Pancreas (tissue), 10 donors: ENCODE measurements at regions not wholly inside any gene's neighbourhood (a gene's known extent, or its start where the extent isn't known, plus 50 kb on each side); places are given as distances from the start of the nearest gene placed in this dataset.

Experiments used
- ATAC-seq, 4 donors: fragments of 200-7000 bp; cut with Tn5 transposase; one replicate each; pipeline versions ENCODE4 v1.8.0 to v1.9.1; 2020; ENCODE audit warnings: mild to moderate bottlenecking in 4 of 4, moderate library complexity in 4 of 4
- DNase-seq, 6 donors: peaks; one replicate each; pipeline ENCODE4 v3.0.0-alpha.2; 2020
- FAIRE-seq: peaks from 2 replicates; lab custom pipeline; 2012; peaks lifted over from hg19 to GRCh38; lab: Jason Lieb, UNC
- H3K27ac ChIP-seq, 4 donors: fragments of 200-600 bp; sonication (generic); 1 replicate in 3 of 4; 2 replicates in 1 of 4; pipeline versions ENCODE4 v1.5.0 to v1.8.0; 2020
- H3K27me3 ChIP-seq, 4 donors: fragments of 200-600 bp; one replicate each; pipeline ENCODE4 v1.8.0; 2021
- H3K36me3 ChIP-seq, 3 donors: fragments of 200-600 bp; sonication (generic) in 1 of 3; one replicate each; pipeline versions ENCODE4 v1.5.0 to v1.8.0; 2020 to 2021
- H3K4me1 ChIP-seq, 3 donors: fragments of 200-600 bp; one replicate each; pipeline ENCODE4 v1.8.0; 2021
- H3K4me3 ChIP-seq, 4 donors: fragments of 200-600 bp; sonication (generic) in 2 of 4; one replicate each; pipeline versions ENCODE4 v1.5.0 to v1.8.0; 2020 to 2021
- H3K9me3 ChIP-seq, 4 donors: fragments of 200-600 bp; one replicate each; pipeline ENCODE4 v1.8.0; 2021
- WGBS, 2 donors: extraction: QIAGEN DNeasy Blood & Tissue Kit; methylation state at CpG; one replicate each; pipeline ENCODE4 v1.1.7; 2013; 5-methylcytosine and 5-hydroxymethylcytosine counted together
- intact Hi-C, 3 donors: fragments of 100-400 bp; cut with DNase I; formaldehyde crosslinking; loops; one replicate each; pipeline versions ENCODE4 v1.11.1 to v1.14.2; 2022
- TF ChIP-seq, protein P1 (sequence below), 4 donors: fragments of 200-600 bp; sonication (generic) in 3 of 4; IDR thresholded peaks; one replicate each; pipeline versions ENCODE4 v1.5.0 to v1.8.0; 2021; ENCODE audit warnings: antibody characterized with exemption in 4 of 4
- donor health status: healthy with polysubstance abuse.
- donor health status: DM: no; HTN: no; CAD: no; lungs with moderate emphysema.
- donor health status: DM: no; HTN: no; CAD: no.
- donor health status: control.
- donor health status: control.
- donor health status: Bipolar disorder and iron deficiency.
- donor health status: DM: yes; HTN: yes; CAD: no.
- donor health status: DM: no; HTN: no; CAD: no.
- donor health status: DM: no; HTN: no; CAD: no.
- donor health status: DM: yes; HTN: yes; CAD: no.

DNA sequence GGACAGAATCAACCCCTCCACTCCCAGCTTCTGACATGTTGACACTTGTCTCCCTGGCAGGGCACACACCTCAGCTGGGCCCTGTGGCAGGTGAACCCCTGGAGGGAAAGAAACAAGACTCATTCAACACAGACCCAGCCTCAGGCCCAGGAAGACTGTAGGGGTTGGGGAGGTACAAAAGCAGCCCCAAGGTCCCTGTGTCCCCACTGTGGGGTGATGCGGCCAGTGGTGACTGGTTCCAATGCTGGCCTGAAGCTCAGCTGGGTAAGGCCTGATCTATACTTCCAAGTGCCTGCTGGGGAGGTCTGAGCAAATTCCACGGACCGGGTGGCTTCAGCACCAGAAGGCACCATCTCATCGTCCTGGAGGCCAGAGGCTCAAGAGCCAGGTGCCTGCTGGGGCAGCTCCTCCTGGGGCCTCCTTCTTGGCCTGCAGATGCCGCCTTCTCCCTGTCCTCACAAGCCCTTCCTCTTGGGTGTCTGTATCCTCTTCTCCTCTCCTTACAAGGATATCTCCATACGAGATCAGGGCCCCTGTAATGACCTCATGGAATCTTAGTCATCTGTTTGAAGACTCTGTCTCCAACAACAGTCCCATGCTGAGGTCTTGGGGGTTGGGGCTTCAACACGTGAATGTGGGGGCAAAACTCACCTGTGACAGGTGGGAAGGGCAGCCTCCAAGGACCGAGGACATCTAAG lies 1492.1 kb downstream of the BRD1 start:
- Histone ChIP-seq H3K27me3 (no peaks in the 10 kb centered on the region), H3K9me3 (no peaks in the 10 kb centered on the region), H3K4me3 (no peak overlapping the region), H3K36me3 (no peaks in the 10 kb centered on the region), H3K4me1 (no peaks in the 10 kb centered on the region), H3K27ac (no peak overlapping the region)
- WGBS, 2 donors, result 46 to 60% methylated on average over 8 of the region's 8 CpGs
- TF ChIP-seq, protein P1, sequence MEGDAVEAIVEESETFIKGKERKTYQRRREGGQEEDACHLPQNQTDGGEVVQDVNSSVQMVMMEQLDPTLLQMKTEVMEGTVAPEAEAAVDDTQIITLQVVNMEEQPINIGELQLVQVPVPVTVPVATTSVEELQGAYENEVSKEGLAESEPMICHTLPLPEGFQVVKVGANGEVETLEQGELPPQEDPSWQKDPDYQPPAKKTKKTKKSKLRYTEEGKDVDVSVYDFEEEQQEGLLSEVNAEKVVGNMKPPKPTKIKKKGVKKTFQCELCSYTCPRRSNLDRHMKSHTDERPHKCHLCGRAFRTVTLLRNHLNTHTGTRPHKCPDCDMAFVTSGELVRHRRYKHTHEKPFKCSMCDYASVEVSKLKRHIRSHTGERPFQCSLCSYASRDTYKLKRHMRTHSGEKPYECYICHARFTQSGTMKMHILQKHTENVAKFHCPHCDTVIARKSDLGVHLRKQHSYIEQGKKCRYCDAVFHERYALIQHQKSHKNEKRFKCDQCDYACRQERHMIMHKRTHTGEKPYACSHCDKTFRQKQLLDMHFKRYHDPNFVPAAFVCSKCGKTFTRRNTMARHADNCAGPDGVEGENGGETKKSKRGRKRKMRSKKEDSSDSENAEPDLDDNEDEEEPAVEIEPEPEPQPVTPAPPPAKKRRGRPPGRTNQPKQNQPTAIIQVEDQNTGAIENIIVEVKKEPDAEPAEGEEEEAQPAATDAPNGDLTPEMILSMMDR (IDR thresholded peaks at IDR 0.05), result no peak
- ATAC-seq (no peak), FAIRE-seq (no peak), DNase-seq (no peak)
- intact Hi-C loops, result no loop called here

DNA sequence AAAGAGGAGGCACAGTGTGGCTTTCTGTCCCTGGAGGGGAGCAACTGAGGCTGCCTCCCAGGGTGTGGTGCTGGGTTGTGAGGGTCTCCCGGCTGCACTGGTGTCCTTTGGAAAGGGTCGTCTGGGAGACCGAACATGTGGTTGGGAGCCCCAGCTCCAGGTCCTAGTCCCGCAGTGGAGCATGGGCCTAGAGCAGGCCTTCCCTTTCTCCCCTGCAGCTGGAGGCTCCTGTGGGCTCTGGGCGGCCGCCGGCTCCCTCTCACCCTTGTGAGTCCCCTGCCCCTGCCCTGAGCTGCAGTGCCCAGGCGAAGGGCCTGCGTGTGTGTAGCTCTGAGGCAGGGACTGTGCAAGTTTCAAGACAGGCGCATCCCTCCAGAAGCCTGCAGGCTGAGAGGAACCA lies 1492.7 kb downstream of the BRD1 start:
- ATAC-seq, result no peak
- WGBS, 2 donors, result 58 to 62% methylated on average over 7 to 10 of the region's 10 CpGs
- no peak for DNase-seq
- no peak for FAIRE-seq
- intact Hi-C loops, result no loop called here
- Histone ChIP-seq H3K4me3 (no peak overlapping the region), H3K27me3 (no peaks in the 10 kb centered on the region), H3K9me3 (no peaks in the 10 kb centered on the region), H3K27ac (no peak overlapping the region), H3K36me3 (no peaks in the 10 kb centered on the region), H3K4me1 (no peaks in the 10 kb centered on the region)
- TF ChIP-seq, protein P1 (IDR thresholded peaks at IDR 0.05), result no peak

DNA sequence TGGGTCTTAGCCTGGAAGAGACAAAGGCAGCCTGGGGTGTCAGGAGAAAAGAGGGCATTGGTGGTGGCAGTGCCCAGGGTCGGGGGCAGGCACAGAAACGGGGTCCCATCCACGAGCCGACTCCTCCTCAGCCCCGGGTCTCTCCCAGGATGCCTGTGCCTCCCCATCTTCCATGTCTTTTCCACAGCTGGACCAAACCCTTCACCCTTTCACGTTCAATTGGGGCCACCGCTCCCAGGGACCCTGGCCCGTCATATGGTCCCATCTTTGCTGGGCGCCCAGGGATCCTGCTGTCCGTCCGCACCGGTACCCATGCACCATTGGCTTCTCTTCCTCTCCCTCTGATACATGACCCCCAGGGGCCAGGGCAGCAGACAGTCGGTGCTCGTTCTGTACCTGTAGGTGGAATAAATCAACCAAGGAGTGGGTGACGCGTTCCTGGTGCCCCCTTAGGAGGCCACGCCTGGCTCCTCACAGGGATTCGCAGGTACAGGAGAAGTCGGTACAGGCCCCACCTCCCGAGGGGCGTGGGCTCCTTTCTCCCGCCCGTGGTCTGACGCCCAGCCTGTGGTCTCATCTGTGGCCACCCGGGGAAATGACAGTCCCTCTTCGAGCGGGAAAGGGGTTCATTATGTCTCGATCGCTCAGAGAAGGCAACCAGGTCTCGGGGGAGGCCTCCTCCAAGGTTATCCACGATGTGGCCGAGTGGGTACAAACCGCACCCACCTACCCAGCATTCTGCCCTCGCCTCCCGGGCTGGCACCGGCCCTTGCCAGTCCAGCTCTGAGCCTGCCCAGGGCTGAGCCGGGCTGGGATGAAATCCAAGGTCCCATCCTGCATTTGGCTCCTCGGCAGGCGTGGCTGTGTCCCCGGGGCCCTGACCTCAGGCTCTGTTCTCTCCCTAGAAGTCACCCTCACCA lies 1493.6 kb downstream of the BRD1 start:
- H3K4me1 ChIP-seq, result no peaks in the 10 kb centered on the region
- 62 to 76% methylated on average over 40 of the region's 40 CpGs for WGBS, 2 donors
- no peak overlapping the region for H3K27ac ChIP-seq
- H3K9me3 ChIP-seq, result no peaks in the 10 kb centered on the region
- H3K4me3 ChIP-seq, result no peak overlapping the region
- no peaks in the 10 kb centered on the region for H3K36me3 ChIP-seq
- TF ChIP-seq, protein P1 (IDR thresholded peaks at IDR 0.05), result no peak
- FAIRE-seq (no peak), DNase-seq (no peak), ATAC-seq (no peak)
- intact Hi-C loops, result no loop called here
- no peaks in the 10 kb centered on the region for H3K27me3 ChIP-seq

DNA sequence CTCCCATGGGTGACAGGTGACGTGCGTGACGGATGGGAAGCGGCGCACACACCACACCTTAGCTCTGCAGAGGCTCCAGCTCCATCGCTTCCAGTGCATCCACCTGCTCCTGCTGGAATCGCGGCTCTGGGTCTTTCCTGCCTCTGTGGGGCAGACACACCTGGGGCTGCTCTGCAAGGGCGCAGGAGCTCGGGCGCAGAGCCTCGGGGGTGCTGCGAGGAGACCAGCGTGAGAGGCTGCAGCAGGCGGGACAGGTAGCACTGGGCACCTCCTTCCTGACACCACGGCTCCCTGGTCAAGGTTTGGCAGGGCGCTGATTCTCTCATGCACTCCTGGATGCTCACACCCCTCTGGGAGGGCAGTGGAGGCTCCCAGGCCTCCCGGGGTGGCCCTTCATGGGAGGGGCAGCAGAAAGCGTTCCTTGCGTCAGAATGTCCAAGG lies 1494.3 kb downstream of the BRD1 start:
- no peak for ATAC-seq
- Histone ChIP-seq H3K4me3 (no peak overlapping the region), H3K9me3 (no peaks in the 10 kb centered on the region), H3K27ac (no peak overlapping the region), H3K36me3 (no peaks in the 10 kb centered on the region), H3K27me3 (no peaks in the 10 kb centered on the region), H3K4me1 (no peaks in the 10 kb centered on the region)
- whole genome bisulfite sequencing, 2 donors, result 64 to 79% methylated on average over 20 of the region's 20 CpGs
- intact Hi-C loops, result no loop called here
- TF ChIP-seq, protein P1 (IDR thresholded peaks at IDR 0.05), result no peak
- no peak for DNase-seq
- no peak for FAIRE-seq
